GM19468 (cell line): ENCODE measurements at regions not wholly inside any gene's neighbourhood (a gene's known extent, or its start where the extent isn't known, plus 50 kb on each side); places are given as distances from the start of the nearest gene placed in this dataset.
"Not testable (repeated sequence)": the region's sequence is repeated elsewhere in the genome, so short reads cannot be mapped to it uniquely, and the experiment has no call there.

Experiments
- ATAC-seq: cut with Tn5 transposase; IDR thresholded peaks from one replicate; pipeline ENCODE4 v1.9.1; 2021; ENCODE audit warnings: mild to moderate bottlenecking, moderate library complexity, moderate number of reproducible peaks; ENCODE audit not compliant: unreplicated experiment; ENCODE audit errors: extremely low read depth

DNA sequence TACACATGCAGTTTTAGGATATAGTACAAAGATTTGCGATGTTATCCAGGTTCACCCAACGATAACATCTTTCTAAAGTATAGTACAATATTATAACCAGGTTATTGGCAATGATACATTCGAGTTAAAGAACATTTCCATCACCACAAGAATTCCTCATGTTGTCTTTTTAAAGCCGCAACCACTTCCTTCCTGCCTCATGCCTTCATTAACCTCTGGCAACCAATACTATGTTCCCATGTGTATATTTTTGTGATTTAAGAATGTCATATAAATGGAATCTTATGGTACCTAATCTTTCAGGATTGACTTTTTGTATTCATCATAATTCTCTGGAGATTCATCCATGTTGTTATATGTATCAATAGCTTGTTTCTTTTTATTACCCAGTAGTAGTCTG lies 1183.2 kb downstream of the CDH11 start:
- no peak for ATAC-seq

DNA sequence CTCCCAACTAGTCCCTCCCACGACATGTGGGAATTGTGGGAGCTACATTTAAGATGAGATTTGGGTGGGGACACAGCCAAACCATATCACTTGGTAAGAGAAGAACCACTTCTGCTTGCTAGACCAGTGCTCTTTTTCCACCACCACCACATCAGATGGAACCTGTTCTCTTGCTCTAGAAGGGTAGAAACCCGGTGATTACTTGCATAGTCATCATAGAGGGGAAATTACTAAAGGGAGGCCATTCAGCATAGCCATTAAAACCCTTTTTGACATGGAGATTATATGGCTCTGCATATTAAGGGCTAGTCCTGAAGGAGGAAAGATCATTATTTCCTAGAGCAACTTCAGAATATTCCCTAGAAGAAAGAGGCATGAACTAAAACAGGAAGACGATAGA lies 1188.0 kb downstream of the CDH11 start:
- ATAC-seq: no peak

- ATAC-seq: no peak
Observed at GRCh38 chr16:63928421-63928820, 1193.4 kb downstream of the CDH11 start.

DNA sequence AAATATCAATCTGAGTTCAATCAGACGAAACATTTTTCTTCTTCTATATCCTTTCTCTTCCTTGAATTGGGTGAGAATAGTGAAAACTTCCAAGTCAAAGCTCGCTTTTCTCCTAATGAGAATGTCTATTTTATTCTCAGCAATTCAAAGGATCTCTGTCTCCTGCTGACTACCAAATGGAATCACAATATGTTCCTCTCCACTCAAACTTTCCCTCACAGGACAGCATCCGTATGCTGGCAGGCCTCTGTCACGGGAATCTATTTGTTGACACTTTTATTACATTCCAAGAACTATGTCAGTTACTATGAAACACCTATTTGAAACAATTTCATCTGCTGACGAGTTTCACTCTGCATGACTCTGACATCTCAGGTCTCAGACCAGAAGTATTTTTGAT lies 1196.6 kb downstream of the CDH11 start:
- ATAC-seq: no peak

GRCh38 chr16:63922560-63922959 lies 1199.3 kb downstream of the CDH11 start:
- no peak for ATAC-seq

- no peak for ATAC-seq
Observed at GRCh38 chr16:63921737-63922295, 1200.0 kb downstream of the CDH11 start.

GRCh38 chr16:63913290-63913689 lies 1208.6 kb downstream of the CDH11 start:
- no peak for ATAC-seq

DNA sequence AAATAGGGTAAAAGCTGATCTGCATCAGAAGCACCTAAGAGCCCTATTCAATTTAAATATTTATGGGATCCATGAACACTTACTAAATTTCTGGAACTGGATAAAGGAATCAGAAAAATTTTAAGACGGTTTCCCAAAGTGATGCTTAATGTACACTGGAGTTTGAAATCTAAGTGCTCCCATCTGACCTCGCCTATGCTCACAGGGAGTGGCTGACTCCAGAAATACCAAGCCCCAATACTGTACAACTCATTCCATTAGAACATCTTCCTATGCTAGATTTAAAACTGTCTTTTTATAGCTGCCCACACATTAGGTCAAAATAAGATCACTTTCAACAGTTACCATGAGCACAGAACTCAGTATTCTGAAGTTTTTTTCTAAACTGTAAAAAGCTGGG lies 1214.6 kb downstream of the CDH11 start:
- ATAC-seq: no peak

GRCh38 chr16:63904930-63905329 lies 1216.9 kb downstream of the CDH11 start:
- no peak for ATAC-seq

DNA sequence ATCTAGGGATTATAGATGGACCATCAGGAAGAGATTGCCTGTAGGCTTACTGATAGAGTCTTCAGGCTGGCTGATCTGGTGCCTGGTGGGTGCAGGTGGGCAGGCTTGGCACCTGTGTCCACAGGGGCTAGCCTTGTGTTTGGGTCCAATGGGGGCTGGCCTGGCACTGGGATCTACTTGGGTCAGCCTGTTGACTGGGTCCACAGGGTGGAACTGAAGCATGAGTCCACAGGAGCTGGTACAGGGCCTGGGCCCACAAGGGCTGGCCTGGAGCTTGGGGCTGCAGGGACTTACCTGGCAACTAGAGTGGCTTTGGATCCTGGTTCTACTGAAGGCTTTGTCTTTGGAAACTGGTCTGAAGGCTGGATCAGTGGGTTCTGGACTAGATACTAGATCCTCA lies 1217.7 kb downstream of the CDH11 start:
- no peak for ATAC-seq

- ATAC-seq: no peak
Observed at GRCh38 chr16:63896383-63897109, 1225.3 kb downstream of the CDH11 start.

DNA sequence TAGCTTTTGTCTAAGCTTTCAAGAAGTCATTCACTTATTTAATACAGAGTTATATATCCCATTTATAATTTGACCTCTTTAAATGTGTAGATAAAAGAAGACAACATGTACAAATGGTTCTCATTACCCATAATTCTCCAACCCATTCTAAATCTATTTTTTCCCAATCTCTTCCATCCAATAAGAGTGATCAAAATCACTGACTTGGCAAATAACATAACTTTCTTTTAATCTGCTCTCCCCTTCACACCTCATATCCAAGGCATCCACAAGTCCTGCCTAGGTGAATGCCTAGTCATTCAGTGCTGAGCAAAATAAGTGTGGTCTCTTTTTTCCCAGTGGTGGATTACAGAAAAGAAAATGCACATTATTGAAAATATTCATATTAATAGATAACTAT lies 1231.1 kb downstream of the CDH11 start:
- ATAC-seq: no peak

DNA sequence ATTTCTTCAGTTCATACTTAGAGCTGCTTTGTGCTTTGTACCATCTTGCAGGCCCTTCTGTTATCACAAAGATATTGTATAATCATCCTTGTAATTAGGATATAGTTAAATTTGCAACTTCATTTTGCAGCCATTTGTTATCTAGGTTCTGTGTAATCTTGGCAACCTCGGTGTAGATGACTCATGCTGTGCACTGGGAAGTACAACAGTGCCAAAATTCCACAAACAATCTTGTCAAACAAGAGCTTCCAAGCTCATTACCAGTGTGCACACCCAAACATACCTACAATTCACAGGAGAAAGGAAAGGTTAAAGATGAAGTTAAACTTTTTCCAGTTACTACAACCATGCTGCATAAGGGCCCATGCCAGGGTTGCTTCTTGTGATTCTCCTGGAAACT lies 1231.8 kb downstream of the CDH11 start:
- no peak for ATAC-seq

- no peak for ATAC-seq
Observed at GRCh38 chr16:63883091-63883490, 1238.8 kb downstream of the CDH11 start.

GRCh38 chr16:63882576-63882975 lies 1239.3 kb downstream of the CDH11 start:
- ATAC-seq: no peak

GRCh38 chr16:63880948-63881347 lies 1240.9 kb downstream of the CDH11 start:
- ATAC-seq: no peak

GRCh38 chr16:63877401-63877800 lies 1244.5 kb downstream of the CDH11 start:
- no peak for ATAC-seq

- ATAC-seq: no peak
Observed at GRCh38 chr16:63876103-63876502, 1245.8 kb downstream of the CDH11 start.

DNA sequence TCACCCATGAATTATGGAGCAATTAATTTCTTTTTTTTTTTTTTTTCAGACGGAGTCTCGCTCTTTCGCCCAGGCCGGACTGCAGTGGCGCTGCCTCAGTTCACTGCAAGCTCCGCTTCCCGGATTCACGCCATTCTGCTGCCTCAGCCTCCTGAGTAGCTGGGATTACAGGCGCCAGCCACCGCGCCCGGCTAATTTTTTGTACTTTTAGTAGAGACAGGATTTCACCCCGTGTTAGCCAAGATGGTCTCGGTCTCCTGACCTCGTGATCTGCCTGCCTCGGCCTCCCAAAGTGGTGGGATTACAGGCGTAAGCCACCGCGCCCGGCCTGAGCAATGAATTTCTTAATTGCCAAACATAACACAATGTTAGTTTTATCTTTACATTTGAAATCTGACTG lies 1261.2 kb downstream of the CDH11 start:
- not testable (repeated sequence) for ATAC-seq

DNA sequence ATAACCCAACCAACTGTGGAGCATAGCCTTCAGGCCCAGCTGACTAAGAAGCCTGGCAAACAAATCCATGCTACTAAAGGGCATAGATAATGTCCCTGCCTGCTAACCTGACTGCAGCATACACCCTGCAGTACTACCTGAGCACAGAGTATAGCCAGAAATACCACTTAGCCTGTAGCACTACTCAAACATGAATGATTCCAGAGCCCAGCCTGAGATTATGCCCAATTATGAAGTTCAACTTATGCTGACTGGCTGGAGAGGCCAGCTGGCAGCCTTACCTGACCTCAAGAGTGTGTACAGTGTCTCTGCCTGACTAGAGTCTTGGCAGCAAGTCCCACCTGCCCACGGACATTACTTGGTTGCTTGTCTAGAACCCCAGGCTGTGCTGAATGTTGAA lies 1265.3 kb downstream of the CDH11 start:
- no peak for ATAC-seq

GRCh38 chr16:63850979-63851378 lies 1270.9 kb downstream of the CDH11 start:
- ATAC-seq: no peak

DNA sequence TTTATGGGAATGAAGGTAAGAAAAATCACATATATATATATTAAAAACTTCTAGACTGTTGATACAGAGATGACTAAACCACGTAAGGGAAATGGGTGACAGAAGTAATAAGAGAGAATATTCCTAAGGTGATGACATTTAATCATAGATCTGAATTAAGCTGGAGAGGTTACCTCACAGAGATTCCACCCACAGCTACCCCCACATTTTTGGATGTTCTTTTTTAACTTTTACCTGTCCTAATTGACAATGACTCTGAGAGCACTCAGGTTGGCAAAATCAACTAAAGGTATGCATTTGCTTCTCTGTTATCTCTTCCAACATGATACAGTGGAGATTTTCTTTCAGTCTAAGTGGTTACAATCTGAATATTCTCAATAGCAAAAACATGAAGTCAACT lies 1280.6 kb downstream of the CDH11 start:
- no peak for ATAC-seq
